Left ventricle myocardium inferior (tissue), 1 donor: ENCODE measurements at regions not wholly inside any gene's neighbourhood (a gene's known extent, or its start where the extent isn't known, plus 50 kb on each side); places are given as distances from the start of the nearest gene placed in this dataset.

Experiments
- DNase-seq: peaks from one replicate; pipeline ENCODE4 v3.0.0-alpha.2; 2020
- H3K27ac ChIP-seq: fragments of 200-600 bp; replicated peaks from 2 replicates; pipeline ENCODE4 v1.8.0; 2021
- H3K27me3 ChIP-seq: fragments of 200-600 bp; 2 replicates; pipeline ENCODE4 v1.8.0; 2021; ENCODE audit warnings: low read depth
- H3K36me3 ChIP-seq: fragments of 200-600 bp; 2 replicates; pipeline ENCODE4 v1.8.0; 2021
- H3K4me1 ChIP-seq: fragments of 200-600 bp; 2 replicates; pipeline ENCODE4 v1.8.0; 2021
- H3K4me3 ChIP-seq: fragments of 200-600 bp; 2 replicates; pipeline ENCODE4 v1.8.0; 2021; ENCODE audit warnings: mild to moderate bottlenecking, moderate library complexity
- H3K9me3 ChIP-seq: fragments of 200-600 bp; replicated peaks from 2 replicates; pipeline ENCODE4 v1.8.0; 2021
- CTCF ChIP-seq: fragments of 200-600 bp; IDR thresholded peaks from 2 replicates; pipeline ENCODE4 v1.8.0; 2021; ENCODE audit warnings: antibody characterized with exemption, mild to moderate bottlenecking, borderline replicate concordance
- intact Hi-C: fragments of 100-400 bp; cut with micrococcal nuclease; formaldehyde crosslinking; loops from one replicate; pipeline ENCODE4 v1.11.0; 2022
- donor health status: DM: no; HTN: yes; CAD: no; lungs with severe emphysema.

GRCh38 chr11:80028998-80029397 lies 588.2 kb upstream of the TENM4 start:
- Histone ChIP-seq H3K9me3 (peaks cover 3% of the 10 kb centered on the region), H3K4me1 (no peaks in the 10 kb centered on the region), H3K27me3 (no peaks in the 10 kb centered on the region), H3K27ac (no peak overlapping the region), H3K4me3 (no peak overlapping the region), H3K36me3 (no peaks in the 10 kb centered on the region)
- intact Hi-C loops, result no loop called here
- TF ChIP-seq CTCF, result no peak
- DNase-seq, result no peak

- Histone ChIP-seq H3K36me3 (no peaks in the 10 kb centered on the region), H3K4me1 (no peaks in the 10 kb centered on the region), H3K9me3 (peaks cover 3% of the 10 kb centered on the region), H3K4me3 (no peak overlapping the region), H3K27ac (no peak overlapping the region), H3K27me3 (no peaks in the 10 kb centered on the region)
- TF ChIP-seq CTCF, result no peak
- no peak for DNase-seq
- intact Hi-C loops, result no loop called here
These were observed 583.3 kb upstream of the TENM4 start for GRCh38 chr11:80024119-80024518.

GRCh38 chr11:80023386-80023785 lies 582.6 kb upstream of the TENM4 start:
- Histone ChIP-seq H3K36me3 (no peaks in the 10 kb centered on the region), H3K27me3 (no peaks in the 10 kb centered on the region), H3K4me3 (no peak overlapping the region), H3K9me3 (peaks cover 3% of the 10 kb centered on the region), H3K27ac (no peak overlapping the region), H3K4me1 (no peaks in the 10 kb centered on the region)
- no peak for TF ChIP-seq CTCF
- DNase-seq, result no peak
- intact Hi-C loops, result no loop called here

DNA sequence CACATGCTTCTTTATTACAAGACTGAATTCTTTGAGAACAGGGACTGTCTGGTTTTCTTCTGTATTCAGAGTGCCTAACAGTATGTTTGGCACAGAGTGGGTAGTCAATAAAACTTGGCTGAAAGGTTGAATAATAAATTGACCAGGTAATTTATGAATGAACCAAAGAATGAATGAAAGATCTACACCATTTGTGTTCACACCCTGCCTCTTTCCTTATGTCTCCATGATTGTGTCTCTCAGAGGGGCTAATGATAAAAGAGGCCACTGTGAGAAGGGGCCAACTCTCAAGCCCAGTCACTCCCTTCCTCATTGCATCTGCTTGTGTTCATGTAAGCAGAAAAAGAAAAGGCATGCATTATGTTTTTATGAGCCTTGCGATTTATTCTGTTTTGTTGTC lies 569.7 kb upstream of the TENM4 start:
- H3K9me3 ChIP-seq, result peaks cover 9% of the 10 kb centered on the region
- no peak overlapping the region for H3K27ac ChIP-seq
- no peak overlapping the region for H3K4me3 ChIP-seq
- no peaks in the 10 kb centered on the region for H3K4me1 ChIP-seq
- no peaks in the 10 kb centered on the region for H3K36me3 ChIP-seq
- no peak for DNase-seq
- no peaks in the 10 kb centered on the region for H3K27me3 ChIP-seq
- no peak for TF ChIP-seq CTCF
- intact Hi-C loops, result no loop called here

- Histone ChIP-seq H3K36me3 (no peaks in the 10 kb centered on the region), H3K4me3 (no peak overlapping the region)
These were observed 568.3 kb upstream of the TENM4 start for GRCh38 chr11:80009081-80009480.

More at GRCh38 chr11:80009081-80009480, 568.3 kb upstream of the TENM4 start:
- Histone ChIP-seq H3K27ac (no peak overlapping the region), H3K9me3 (peaks cover 9% of the 10 kb centered on the region), H3K4me1 (no peaks in the 10 kb centered on the region), H3K27me3 (no peaks in the 10 kb centered on the region)
- no peak for DNase-seq
- intact Hi-C loops, result no loop called here
- no peak for TF ChIP-seq CTCF
